CD4-positive, alpha-beta T cell treated with Interleukin-15 for 1 hour (primary cell): ENCODE measurements at regions not wholly inside any gene's neighbourhood (a gene's known extent, or its start where the extent isn't known, plus 50 kb on each side); places are given as distances from the start of the nearest gene placed in this dataset.

Experiments
- DNase-seq: peaks from one replicate; pipeline ENCODE4 v3.0.0-alpha.2; 2020

DNA sequence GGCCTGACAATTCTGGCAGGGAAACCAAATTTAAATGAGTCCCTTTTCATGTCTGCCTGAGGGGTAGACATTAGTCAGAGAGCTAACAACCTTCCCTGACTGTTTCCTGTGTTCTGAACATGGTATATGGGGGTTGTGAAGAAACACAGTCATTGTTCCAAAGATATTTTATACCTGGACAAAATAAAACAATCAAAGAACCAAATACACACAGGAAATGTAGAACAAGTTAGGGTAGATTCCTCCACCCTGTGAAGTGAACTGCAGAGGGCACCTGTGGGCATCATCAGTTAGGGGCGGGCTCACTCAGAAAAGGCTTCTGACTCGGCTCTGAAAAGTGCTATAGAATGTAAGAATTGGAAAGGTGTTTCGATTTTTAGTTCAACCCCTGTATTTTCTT lies 231.9 kb upstream of the CADM1 start:
- DNase-seq: no peak

DNA sequence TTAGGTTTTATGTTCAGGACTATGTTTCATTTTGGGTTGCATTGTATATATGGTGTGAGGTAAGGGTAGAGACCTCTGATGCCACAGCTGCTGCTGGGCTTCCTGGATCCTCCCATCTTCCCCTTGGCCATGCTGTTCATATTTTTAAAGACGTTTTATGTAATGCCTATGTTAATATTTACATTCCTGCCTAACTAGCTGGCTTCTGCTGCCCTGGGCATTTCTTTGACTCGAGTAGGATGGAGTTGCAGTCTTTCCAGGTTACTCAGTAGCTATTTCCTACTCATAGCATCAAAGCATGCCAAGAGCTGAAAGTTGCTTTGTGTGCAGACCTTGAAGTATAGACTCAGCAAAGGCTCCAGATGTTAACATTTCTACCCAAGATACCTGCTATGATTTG lies 220.5 kb upstream of the CADM1 start:
- no peak for DNase-seq

DNA sequence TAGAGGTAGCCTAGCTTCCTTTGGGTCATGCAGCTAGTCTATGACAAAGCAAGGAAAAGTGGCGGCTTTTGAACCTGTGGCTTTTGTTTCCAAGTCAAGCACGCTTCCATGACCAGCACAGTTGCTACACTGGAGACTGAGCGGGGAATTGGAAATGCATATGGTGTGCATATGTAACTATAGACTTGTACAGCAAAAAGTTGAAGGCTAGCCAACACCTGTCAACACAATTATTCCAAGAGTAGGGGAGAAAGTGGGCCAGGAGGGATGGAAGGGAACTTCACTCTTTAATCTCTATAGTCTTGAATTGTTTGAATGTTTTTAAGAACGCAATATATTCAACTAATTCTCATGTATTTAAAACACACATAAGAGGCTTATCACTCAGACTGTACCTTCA lies 218.5 kb upstream of the CADM1 start:
- DNase-seq: no peak

DNA sequence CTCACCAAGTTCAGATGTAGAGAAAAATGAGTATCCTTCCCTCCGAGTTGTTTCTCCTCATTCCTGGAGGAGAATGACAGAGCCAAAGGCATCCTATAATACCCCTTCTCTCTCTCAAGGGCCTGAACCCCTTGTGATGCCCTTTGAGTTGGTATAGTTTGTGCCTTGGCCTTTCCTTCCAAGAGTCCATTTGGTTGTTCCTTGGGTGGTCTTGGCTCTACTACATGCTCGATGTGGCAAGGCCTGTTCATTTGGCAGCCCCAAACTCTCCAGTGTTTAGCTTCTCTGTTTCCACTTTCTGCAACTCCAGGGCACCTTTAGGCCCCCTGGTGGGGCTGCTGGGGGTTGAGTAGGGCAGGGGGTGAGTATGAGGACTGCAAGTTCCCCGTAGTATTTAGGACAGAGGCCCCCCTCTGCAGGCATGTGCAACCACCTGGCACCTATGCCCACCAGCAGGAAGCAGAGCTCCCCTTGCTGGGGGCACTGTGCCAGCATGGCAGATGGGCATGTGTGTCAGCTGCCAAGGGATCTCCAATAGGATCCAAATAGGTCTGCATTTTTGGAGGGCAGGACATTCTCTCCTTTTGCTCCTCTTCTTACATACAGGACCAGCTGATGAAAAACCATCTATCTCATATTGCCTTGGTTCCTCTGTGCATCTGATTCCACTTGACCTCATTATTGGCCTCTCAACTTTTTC lies 217.2 kb upstream of the CADM1 start:
- no peak for DNase-seq

DNA sequence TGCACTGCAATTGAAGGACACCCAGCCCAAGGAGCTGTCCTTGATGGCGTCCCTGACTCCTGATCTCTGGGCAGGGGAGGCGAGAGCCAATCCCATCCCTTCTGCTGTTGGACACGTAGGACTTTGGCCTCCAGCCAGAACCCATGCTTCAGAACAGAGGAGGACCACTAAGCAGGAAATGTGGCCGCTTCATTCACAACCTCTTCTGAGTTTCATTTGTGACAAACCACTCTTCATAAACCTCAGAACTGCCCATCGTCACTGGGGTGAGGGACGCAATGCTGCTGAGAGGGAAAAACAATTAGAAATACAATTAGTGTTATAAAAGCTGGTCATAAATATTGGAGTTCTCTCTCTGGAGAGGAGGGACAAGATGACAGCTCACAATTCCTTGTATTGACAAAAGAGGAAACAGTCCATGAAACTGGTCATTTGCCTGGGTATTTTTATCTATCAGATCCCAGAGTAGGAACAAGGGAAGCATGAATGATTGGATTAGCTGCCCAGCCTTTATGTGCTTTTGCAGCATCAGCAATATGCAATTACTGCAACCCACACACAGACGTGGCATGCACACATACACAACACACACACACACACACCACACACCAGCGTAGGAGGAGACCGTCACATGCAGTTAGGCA lies 216.5 kb upstream of the CADM1 start:
- DNase-seq: no peak

DNA sequence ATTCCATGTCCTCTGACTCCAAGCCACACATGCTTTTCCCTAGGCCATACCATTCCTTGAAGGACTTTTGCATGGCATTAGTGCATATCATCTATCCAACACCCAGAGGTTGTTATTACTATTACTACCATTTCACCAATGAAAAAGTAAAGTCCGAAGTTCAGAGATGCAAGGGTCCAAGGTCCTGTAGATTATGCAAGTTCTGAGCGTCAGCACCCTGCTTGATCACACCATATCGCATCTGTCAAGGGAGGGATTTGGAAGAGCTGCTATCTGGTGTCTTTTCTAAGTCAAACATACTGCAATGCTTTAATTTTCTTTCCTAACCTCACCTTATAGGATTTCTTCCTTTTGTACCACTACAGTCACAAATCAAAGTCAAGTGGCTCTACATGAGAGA lies 214.7 kb upstream of the CADM1 start:
- no peak for DNase-seq

DNA sequence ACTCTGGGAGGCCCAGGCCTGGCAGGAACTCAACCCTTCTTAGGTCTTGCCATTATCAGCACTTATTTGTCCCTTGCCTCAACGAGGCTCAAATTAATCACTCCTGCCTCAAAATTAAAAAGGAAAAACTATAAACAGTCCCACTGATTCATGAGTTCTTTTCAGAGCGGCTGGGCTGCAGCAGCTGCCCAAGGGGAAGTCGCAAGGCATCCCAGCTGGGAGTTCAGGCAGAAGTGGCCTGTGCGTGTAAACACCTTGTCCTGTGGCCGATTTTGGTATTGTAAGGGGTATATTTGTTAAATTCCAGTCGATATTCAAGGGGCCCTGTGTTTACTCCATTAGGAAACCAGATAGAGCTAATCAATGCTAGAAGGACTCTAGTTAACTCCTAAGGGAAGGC lies 213.9 kb upstream of the CADM1 start:
- no peak for DNase-seq

DNA sequence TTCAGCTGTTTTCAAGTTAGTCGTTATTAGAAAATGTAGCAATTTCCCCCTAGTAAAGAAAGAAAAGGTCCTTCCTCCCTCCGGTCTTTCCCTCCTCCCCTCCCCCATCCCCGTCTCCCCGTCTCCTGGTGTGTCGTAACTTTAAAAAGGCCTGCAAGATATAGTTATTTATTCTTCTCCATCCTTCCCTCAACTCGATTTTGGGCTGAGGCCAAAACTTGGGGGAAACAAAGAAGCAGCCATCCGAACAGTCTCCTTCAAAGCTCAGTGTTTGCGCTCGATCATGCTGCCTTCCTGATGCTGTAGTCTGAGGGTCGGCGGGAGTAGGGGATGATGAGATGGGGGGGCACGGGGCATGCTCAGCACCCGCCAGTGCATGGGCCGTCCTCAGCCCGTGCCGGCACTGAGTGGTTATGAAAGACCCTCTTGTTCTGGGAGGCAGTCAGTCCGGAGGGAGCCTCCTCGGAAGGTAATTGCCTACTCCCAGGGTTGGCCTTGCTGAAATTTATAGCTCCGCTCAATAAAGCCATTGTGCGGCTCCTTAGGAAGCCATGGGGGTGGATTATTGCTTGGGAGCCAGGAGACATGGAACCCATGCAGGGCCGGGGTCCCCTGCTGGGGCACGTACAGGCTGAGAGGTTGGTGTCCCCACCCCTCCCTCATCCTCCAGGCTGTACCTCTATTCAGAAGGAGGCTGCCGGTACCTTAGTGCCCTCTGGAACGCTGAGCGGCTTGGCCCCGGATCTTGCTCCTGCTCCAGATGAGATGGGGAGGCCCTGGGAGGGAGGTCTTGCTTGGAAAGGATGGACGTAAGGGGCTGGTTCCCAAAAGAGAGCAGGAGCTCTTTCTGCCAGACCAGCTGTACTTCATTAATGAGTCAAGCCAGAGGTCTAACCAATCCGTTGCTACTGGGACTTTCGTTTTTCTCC lies 212.7 kb upstream of the CADM1 start:
- no peak for DNase-seq

DNA sequence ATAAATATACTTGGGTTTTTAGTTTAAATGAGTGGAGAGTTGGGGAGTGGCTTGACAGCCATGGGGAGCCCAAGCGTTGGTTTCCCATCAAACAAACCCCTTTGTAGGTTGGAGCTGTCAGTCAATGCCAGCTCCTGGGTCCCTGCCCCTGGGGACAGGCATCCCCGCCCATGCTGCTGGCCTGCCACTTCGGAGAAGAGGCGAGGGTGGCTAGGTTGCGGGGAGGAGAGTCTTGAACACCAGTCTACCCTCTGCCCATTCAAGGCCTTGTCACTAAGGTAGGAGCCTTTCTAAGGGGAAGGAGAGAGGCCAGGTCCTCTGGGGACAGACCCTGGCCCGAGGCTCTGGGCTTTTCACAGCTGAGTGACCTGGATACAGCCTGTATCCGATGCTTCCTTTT lies 211.9 kb upstream of the CADM1 start:
- DNase-seq: no peak

DNA sequence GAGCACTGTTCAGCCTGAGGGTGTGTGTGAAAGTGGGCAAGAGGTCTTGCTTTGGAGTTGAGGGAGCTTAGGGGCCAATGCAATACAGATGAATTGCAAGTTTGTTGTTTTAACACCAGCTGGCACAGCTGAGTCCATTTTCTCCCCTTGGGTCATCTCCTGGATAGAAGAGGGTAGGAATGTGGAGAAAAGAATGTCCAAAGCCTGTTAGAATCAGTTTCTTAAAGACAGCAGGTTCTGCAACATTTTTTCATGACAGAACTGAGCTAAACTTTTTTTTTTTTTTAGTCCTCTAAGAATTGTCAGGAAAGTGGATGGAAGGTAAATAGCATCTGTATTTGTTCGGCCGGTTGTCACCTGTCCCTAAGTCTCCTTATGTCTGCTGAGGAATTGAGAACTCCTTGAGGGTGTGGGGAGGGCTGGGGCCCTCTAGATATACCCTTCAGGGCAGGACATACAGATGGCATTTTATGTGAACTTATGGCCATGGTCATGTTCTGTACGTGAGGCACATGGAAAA lies 211.1 kb upstream of the CADM1 start:
- DNase-seq: no peak

DNA sequence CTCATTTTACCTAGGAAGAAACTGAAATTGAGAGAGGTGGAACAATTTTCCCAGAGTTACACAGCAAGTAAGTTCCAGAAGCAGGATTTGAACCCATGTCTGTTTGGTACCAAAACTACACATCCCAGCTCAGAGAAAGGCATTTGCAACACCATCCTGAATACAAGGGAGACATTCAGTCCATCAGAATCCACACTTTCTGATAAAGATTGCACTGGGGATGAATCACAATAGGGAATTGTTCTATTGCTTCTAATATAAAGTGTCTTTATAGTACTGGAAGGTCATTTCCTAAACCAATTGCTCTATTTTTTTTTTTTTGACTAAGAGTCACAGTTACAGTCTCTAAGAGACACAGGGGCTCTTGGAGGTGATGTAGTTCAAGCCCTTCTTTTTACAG lies 208.1 kb upstream of the CADM1 start:
- no peak for DNase-seq

DNA sequence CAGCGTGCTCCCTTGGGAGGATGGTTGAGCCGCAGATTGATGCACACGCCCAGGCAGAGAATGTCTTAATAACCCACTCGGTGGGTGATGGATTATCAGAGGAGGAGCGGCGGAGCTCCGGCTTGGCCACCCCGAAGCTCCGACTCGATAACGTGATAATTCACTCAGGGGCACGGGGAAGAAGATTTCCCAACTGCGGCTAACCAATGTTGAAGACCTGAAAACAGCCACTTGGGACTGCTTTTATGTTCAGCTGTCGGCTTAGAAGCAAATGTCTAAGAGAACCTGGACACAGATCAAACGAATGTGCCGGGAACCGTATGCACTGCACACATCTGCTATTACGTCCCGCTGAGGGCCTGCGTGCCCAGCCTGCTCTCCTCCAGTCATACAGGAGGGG lies 206.8 kb upstream of the CADM1 start:
- no peak for DNase-seq

DNA sequence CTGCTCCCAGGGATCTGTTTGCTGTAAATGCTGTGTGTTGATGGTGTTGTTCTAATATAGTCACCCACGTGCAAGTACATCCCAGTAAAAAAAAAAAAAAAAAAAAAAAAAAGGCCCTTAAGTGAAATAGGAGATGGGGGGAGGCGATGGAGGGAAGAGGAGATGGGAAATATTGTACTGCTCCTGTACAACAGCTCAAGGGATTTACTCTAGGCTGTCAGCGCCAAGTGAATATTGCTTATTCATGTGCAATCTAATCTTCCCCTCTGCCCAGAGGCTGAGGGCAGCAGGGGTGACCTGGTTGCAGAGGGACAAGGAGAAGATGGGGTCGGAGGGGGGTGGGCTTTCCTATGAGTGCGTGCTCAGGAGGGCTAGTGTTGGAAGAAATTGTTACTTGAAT lies 206.2 kb upstream of the CADM1 start:
- no peak for DNase-seq

DNA sequence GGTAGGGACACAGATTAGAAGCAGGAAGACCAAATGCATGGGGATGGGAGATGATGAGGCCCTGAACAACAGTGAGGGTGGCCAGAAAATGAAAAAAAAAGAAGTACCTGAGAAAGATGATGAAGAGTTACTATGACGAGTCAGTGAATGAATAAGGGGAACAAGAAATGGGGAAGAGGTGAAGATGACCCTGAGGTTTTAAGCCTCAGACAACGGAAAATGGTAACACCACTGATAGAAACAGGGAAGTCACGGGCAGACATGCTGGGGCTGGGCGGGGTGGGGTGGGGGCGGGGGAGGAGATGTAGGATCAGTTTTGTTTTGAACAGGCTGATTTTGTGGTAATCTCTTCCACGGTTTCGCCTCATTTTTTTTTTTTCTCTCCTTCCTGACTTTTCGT lies 205.1 kb upstream of the CADM1 start:
- DNase-seq: peak; percentile 34

DNA sequence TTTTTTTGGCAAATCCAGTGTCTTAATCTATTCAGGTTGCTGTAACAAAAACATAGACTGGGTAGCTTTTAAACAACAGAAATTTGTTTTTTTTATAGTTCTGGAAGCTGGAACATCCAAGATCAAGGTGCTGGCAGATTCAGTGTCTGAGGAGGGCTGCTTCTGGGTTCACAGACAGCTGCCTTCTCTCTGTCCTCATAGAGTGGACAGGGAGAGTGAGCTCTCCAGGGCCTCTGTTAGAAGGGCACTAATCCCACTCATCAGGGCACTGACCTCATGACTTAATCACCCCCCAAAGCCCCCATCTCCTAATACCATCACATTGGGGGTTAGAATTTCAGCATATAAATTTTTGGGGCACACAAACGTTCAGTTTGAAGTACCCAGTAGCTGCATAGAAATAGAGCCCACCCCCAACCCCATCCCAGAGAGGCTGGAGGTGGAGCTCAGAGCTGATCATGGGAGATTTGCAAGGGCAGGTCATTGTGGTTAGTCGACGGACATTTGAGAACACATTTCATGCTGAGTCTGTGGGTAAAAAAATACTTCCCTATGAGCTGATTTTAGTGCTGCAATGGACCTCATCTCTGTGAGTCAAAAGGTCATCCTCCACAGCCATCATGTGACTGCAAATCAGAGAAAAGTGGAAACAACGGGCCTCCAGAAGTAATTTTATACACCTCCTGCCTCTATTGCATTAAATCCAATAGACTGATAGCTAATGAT lies 203.1 kb upstream of the CADM1 start:
- peak; percentile 45 for DNase-seq

DNA sequence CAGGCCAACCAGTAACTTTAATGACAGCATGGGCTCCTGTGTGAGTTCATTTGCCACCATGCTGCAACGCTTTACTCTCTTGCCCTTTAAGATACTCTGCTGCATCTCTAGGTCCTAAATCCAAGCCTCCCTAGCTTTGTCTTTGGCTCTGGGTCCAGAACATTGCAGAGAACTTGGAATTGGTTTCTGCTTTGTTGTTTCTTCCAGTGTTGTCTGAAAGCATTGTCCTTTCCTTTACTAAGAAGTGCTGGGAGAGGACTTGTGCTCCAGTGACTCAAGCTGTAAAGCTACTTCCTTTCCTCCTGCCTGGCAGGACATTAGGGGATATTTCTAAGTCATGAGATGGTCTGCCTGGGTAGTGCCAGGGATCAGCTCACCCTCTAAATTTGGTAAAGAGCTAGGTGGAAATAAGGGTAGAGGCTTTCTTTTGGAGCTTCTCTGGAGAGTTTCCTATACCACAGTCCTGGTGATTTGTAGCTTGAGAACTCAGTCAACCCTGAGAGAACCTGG lies 202.5 kb upstream of the CADM1 start:
- no peak for DNase-seq

DNA sequence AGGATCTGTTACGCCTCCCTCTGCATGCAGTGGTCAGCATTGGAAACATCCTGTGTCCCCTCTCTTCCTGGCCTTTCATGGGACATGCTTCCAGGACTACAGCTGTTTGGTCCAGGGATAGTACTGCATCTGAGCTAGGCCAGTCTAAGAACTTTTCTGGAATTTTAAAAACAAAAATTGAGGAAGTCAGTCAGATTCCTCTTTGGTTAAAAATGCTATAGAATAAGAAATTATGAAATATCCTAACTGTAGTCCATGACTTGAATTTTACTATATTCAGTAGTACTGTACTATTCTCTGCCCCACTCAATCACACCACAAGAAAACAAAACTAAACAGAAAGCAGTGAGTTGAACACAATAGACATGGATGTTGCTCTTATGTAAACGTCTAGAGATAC lies 201.0 kb upstream of the CADM1 start:
- no peak for DNase-seq

DNA sequence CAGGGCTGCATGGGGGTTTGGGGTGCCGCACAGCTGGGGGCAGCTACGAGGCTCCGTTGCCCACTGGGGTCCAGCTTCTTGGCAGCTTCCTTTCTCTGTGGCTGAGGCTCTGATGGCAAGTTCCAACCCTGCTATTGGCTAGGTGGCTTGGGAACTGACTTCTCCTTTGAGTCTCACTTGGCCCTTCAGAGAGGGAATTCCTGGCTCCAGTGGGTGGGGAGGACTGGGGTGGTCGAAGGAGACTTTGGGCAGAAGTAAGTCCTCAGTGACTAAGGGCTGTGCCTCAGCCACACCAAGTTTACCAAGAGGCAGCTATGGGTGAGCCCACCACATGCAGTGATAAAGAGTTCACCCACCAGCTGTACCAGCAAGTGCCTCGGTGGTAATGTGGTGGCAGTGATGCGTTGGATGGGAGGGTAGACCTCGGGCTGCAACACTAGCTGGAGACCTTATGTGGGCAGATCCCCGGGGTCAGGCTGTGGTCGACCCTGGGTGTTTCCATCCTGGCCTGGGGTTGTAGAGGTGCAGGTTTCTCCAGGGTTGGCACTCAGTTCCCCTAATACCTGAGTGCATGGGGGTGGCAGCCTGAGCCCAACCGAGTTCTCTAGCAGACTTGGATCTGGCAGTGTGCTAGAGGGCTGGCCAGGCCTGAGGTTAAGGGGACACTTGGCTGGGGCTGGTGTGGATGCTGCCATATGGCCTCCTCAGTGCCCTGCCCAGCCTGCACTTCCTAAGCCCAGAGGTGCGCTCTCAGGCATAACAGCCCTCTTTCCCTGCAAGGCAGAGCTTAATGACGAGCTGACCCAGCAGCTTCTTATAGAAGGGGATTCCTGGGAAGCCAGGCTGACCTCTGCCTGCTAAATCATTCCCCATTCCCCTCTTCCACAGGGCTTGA lies 197.0 kb upstream of the CADM1 start:
- no peak for DNase-seq

DNA sequence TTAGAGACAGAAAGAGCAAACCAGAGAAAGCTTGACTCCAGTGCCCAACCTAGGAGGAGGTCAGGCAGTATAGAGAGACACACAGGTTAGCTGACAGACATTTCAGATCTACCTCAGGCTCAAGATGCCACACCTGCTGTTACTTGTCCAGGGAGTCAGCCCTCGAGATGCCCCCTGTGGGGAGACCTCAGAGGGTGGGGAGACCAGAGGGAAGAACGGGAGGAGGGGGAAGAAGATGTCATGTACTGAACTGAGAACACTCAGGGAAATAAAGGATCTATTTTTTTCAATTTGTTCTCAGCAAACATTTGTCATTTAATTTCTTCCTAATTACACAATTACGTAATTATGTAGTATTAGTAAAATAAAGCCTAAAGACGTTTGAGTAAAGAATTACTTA lies 196.3 kb upstream of the CADM1 start:
- no peak for DNase-seq

DNA sequence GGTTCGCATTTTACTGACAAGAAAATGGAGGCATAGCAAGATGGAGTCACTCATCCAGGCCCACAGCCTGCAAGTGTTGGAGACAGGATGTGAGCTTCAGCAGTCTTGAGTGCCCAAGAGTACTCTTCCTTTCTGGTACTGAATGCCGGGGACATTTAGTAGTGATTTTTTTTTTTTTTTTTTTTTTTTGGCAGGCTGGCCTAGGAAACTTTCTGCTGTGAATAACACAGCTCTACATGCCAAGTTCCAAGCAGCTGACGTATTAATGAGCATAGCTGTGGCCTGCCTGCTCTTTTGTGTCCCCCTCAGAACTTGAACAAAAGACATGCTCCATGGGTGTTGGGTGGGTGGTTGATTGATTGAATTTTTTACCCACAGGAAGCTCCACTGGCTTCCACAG lies 195.5 kb upstream of the CADM1 start:
- no peak for DNase-seq

DNA sequence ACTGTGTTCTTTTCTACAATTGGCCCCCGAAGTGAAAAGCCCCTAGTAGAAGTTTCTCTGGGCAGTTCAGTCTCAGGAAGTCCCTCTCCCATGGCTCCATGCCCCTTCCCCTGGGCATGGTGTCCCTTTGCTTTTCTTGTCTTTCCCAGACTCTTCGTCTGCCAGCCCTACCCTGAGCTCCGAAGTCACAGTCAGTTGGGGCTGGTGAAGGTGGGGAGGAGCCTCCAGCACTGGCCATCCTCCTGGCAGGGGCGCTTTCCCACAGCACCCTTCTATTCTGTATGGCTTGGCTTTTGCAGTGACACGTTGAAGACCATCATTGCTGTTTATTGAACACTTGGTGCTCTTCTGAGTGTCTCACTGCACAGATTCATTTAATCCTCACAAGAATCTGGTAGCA lies 195.1 kb upstream of the CADM1 start:
- no peak for DNase-seq

DNA sequence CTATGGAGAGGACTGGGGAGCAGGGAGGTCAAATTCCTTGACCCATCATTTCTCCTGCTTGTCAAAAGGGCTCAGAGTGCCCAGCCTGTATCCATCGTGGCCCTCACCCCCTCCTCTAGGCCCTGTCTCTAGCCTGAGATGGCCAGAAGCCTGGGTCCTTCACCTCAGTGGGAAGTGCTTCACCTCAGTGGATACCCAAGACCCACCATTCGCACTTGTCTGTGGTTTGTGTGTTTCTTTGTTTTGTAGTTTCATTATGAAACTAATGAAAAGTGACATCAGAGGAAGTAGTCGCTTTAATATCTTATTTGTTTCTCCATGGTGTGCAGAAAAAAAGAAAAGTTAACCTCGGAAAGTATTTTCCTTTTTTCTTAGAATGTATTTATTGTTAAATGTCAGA lies 194.0 kb upstream of the CADM1 start:
- no peak for DNase-seq
